ENCODE measurements at regions not wholly inside any gene's neighbourhood (a gene's known extent, or its start where the extent isn't known, plus 50 kb on each side); places are given as distances from the start of the nearest gene placed in this dataset.

- TF ChIP-seq EZH2 (IDR thresholded peaks at IDR 0.05; ENCODE audit: borderline replicate concordance, insufficient read depth, low read length, poor library complexity, severe bottlenecking) (no peak), POLR2AphosphoS5 (IDR thresholded peaks at IDR 0.05) (no peak), SMC3 (conservative IDR thresholded peaks at IDR 0.05; ENCODE audit: poor library complexity) (no peak), MXI1 (conservative IDR thresholded peaks at IDR 0.05; ENCODE audit: poor library complexity, severe bottlenecking) (no peak), EP300 (conservative IDR thresholded peaks at IDR 0.05; ENCODE audit: poor library complexity, severe bottlenecking) (no peak)
- TF ChIP-seq, protein P1, sequence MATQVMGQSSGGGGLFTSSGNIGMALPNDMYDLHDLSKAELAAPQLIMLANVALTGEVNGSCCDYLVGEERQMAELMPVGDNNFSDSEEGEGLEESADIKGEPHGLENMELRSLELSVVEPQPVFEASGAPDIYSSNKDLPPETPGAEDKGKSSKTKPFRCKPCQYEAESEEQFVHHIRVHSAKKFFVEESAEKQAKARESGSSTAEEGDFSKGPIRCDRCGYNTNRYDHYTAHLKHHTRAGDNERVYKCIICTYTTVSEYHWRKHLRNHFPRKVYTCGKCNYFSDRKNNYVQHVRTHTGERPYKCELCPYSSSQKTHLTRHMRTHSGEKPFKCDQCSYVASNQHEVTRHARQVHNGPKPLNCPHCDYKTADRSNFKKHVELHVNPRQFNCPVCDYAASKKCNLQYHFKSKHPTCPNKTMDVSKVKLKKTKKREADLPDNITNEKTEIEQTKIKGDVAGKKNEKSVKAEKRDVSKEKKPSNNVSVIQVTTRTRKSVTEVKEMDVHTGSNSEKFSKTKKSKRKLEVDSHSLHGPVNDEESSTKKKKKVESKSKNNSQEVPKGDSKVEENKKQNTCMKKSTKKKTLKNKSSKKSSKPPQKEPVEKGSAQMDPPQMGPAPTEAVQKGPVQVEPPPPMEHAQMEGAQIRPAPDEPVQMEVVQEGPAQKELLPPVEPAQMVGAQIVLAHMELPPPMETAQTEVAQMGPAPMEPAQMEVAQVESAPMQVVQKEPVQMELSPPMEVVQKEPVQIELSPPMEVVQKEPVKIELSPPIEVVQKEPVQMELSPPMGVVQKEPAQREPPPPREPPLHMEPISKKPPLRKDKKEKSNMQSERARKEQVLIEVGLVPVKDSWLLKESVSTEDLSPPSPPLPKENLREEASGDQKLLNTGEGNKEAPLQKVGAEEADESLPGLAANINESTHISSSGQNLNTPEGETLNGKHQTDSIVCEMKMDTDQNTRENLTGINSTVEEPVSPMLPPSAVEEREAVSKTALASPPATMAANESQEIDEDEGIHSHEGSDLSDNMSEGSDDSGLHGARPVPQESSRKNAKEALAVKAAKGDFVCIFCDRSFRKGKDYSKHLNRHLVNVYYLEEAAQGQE (IDR thresholded peaks at IDR 0.05; ENCODE audit: borderline replicate concordance): no peak
- TF ChIP-seq, protein P2, sequence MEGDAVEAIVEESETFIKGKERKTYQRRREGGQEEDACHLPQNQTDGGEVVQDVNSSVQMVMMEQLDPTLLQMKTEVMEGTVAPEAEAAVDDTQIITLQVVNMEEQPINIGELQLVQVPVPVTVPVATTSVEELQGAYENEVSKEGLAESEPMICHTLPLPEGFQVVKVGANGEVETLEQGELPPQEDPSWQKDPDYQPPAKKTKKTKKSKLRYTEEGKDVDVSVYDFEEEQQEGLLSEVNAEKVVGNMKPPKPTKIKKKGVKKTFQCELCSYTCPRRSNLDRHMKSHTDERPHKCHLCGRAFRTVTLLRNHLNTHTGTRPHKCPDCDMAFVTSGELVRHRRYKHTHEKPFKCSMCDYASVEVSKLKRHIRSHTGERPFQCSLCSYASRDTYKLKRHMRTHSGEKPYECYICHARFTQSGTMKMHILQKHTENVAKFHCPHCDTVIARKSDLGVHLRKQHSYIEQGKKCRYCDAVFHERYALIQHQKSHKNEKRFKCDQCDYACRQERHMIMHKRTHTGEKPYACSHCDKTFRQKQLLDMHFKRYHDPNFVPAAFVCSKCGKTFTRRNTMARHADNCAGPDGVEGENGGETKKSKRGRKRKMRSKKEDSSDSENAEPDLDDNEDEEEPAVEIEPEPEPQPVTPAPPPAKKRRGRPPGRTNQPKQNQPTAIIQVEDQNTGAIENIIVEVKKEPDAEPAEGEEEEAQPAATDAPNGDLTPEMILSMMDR (IDR thresholded peaks at IDR 0.05; ENCODE audit: poor library complexity, severe bottlenecking): no peak
Measured at GRCh38 chr13:54676526-54677113, 1648.0 kb downstream of the OLFM4 start.
